SK-N-SH (cell line): ENCODE measurements at regions not wholly inside any gene's neighbourhood (a gene's known extent, or its start where the extent isn't known, plus 50 kb on each side); places are given as distances from the start of the nearest gene placed in this dataset.

Experiments used
- EP300 ChIP-seq, 2 experiments: IDR thresholded peaks; 2 replicates each; pipeline versions ENCODE4 v1.4.0 to v1.6.1; 2012; ENCODE audit warnings: borderline replicate concordance in 1 of 2, low read depth in 1 of 2, low read length in 1 of 2
- TAF1 ChIP-seq: IDR thresholded peaks from 2 replicates; pipeline ENCODE4 v1.6.1; 2012; ENCODE audit warnings: low read depth, mild to moderate bottlenecking, low read length, moderate library complexity, borderline replicate concordance
- TCF12 ChIP-seq: IDR thresholded peaks from 2 replicates; pipeline ENCODE4 v1.4.0; 2012
- USF1 ChIP-seq: IDR thresholded peaks from 2 replicates; pipeline ENCODE4 v1.4.0; 2012; ENCODE audit warnings: low read depth, borderline replicate concordance
- TF ChIP-seq, protein P1 (sequence below): IDR thresholded peaks from 2 replicates; pipeline ENCODE4 v1.4.0; 2012; ENCODE audit warnings: low read depth
- TF ChIP-seq, protein P2 (sequence below): fragments of 200-600 bp; sonication (generic); IDR thresholded peaks from 2 replicates; pipeline ENCODE4 v1.6.1; 2017; ENCODE audit warnings: antibody characterized with exemption, mild to moderate bottlenecking, moderate library complexity

DNA sequence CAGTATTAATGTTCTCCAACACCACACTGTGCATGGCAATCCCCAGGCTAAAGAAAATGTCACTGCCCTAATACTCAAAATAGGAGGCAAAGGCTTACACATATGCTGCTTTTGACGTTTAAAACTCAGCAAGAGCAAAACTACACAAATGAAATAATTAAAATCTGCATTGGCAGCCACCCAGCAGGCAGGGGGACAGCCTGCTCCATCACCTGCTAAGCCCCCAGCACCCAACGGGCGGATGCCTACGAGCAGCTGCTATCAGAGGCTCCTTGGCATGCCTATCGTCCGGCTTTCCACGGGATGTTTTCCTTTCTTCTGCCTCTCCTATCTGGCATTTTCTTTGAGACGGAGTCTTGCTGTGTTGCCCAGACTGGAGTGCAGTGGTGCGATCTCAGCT, 337.5 kb downstream of the SOX9 start:
- TF ChIP-seq EP300 (IDR thresholded peaks at IDR 0.05; ENCODE audit: borderline replicate concordance in 1 of 2, low read depth in 1 of 2, low read length in 1 of 2): no peak
- TF ChIP-seq USF1: no peak
- TF ChIP-seq TCF12: no peak
- no peak for TF ChIP-seq TAF1
- TF ChIP-seq, protein P1, sequence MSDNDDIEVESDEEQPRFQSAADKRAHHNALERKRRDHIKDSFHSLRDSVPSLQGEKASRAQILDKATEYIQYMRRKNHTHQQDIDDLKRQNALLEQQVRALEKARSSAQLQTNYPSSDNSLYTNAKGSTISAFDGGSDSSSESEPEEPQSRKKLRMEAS: no peak
- TF ChIP-seq, protein P2, sequence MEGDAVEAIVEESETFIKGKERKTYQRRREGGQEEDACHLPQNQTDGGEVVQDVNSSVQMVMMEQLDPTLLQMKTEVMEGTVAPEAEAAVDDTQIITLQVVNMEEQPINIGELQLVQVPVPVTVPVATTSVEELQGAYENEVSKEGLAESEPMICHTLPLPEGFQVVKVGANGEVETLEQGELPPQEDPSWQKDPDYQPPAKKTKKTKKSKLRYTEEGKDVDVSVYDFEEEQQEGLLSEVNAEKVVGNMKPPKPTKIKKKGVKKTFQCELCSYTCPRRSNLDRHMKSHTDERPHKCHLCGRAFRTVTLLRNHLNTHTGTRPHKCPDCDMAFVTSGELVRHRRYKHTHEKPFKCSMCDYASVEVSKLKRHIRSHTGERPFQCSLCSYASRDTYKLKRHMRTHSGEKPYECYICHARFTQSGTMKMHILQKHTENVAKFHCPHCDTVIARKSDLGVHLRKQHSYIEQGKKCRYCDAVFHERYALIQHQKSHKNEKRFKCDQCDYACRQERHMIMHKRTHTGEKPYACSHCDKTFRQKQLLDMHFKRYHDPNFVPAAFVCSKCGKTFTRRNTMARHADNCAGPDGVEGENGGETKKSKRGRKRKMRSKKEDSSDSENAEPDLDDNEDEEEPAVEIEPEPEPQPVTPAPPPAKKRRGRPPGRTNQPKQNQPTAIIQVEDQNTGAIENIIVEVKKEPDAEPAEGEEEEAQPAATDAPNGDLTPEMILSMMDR: no peak
